ENCODE measurements at regions not wholly inside any gene's neighbourhood (a gene's known extent, or its start where the extent isn't known, plus 50 kb on each side); places are given as distances from the start of the nearest gene placed in this dataset.

- intact Hi-C loops (cut with DNase I) = no loop called here
- no peaks in the 10 kb centered on the region for H3K27me3 ChIP-seq (ENCODE audit: low read depth)
- no peak for TF ChIP-seq CTCF (IDR thresholded peaks at IDR 0.05)
- no peak overlapping the region for H3K4me3 ChIP-seq
- no peaks in the 10 kb centered on the region for H3K4me1 ChIP-seq
- ATAC-seq (no peak), DNase-seq (no peak)
- no peaks in the 10 kb centered on the region for H3K36me3 ChIP-seq
- H3K9me3 ChIP-seq = no peaks in the 10 kb centered on the region
- no peak overlapping the region for H3K27ac ChIP-seq
Measured at GRCh38 chr16:48865520-48865919, 255.5 kb upstream of the N4BP1 start.

- DNase-seq = no peak
- H3K4me1 ChIP-seq = no peaks in the 10 kb centered on the region
- no peaks in the 10 kb centered on the region for H3K36me3 ChIP-seq
- H3K4me3 ChIP-seq = no peak overlapping the region
- no peaks in the 10 kb centered on the region for H3K27me3 ChIP-seq (ENCODE audit: low read depth)
- ATAC-seq = no peak
- intact Hi-C loops (cut with DNase I) = no loop called here
- no peaks in the 10 kb centered on the region for H3K9me3 ChIP-seq
- no peak overlapping the region for H3K27ac ChIP-seq
- no peak for TF ChIP-seq CTCF (IDR thresholded peaks at IDR 0.05)
Measured at GRCh38 chr16:48864055-48864454, 254.1 kb upstream of the N4BP1 start.

- no peaks in the 10 kb centered on the region for H3K36me3 ChIP-seq
- no peaks in the 10 kb centered on the region for H3K27me3 ChIP-seq (ENCODE audit: low read depth)
- no peaks in the 10 kb centered on the region for H3K9me3 ChIP-seq
- H3K4me3 ChIP-seq = no peak overlapping the region
- ATAC-seq = no peak
- no peaks in the 10 kb centered on the region for H3K4me1 ChIP-seq
- intact Hi-C loops (cut with DNase I) = no loop called here
- no peak overlapping the region for H3K27ac ChIP-seq
- TF ChIP-seq CTCF (IDR thresholded peaks at IDR 0.05) = no peak
- no peak for DNase-seq
Measured at GRCh38 chr16:48862087-48862532, 252.1 kb upstream of the N4BP1 start.

GRCh38 chr16:48860341-48860740 lies 250.4 kb upstream of the N4BP1 start:
- H3K27me3 ChIP-seq (ENCODE audit: low read depth) = no peaks in the 10 kb centered on the region
- no peaks in the 10 kb centered on the region for H3K4me1 ChIP-seq
- no peak for DNase-seq
- no peaks in the 10 kb centered on the region for H3K36me3 ChIP-seq
- no peaks in the 10 kb centered on the region for H3K9me3 ChIP-seq
- no peak for ATAC-seq
- TF ChIP-seq CTCF (IDR thresholded peaks at IDR 0.05) = no peak
- H3K4me3 ChIP-seq = no peak overlapping the region
- intact Hi-C loops (cut with DNase I) = no loop called here
- no peak overlapping the region for H3K27ac ChIP-seq

- no peak for TF ChIP-seq CTCF (IDR thresholded peaks at IDR 0.05)
- H3K4me1 ChIP-seq = no peaks in the 10 kb centered on the region
- H3K27ac ChIP-seq = no peak overlapping the region
- intact Hi-C loops (cut with DNase I) = no loop called here
- H3K4me3 ChIP-seq = no peak overlapping the region
- no peaks in the 10 kb centered on the region for H3K9me3 ChIP-seq
- peaks cover 6% of the 10 kb centered on the region for H3K27me3 ChIP-seq (ENCODE audit: low read depth)
- DNase-seq = no peak
- H3K36me3 ChIP-seq = no peaks in the 10 kb centered on the region
- ATAC-seq = no peak
Measured at GRCh38 chr16:48852951-48853350, 243.0 kb upstream of the N4BP1 start.

GRCh38 chr16:48852458-48852857 lies 242.5 kb upstream of the N4BP1 start:
- Histone ChIP-seq H3K27ac (no peak overlapping the region), H3K9me3 (no peaks in the 10 kb centered on the region), H3K36me3 (no peaks in the 10 kb centered on the region), H3K4me1 (no peaks in the 10 kb centered on the region), H3K4me3 (no peak overlapping the region), H3K27me3 (ENCODE audit: low read depth) (peaks cover 6% of the 10 kb centered on the region)
- no peak for TF ChIP-seq CTCF (IDR thresholded peaks at IDR 0.05)
- no peak for ATAC-seq
- intact Hi-C loops (cut with DNase I) = no loop called here
- no peak for DNase-seq
